ENCODE measurements at regions not wholly inside any gene's neighbourhood (a gene's known extent, or its start where the extent isn't known, plus 50 kb on each side); places are given as distances from the start of the nearest gene placed in this dataset.

DNA sequence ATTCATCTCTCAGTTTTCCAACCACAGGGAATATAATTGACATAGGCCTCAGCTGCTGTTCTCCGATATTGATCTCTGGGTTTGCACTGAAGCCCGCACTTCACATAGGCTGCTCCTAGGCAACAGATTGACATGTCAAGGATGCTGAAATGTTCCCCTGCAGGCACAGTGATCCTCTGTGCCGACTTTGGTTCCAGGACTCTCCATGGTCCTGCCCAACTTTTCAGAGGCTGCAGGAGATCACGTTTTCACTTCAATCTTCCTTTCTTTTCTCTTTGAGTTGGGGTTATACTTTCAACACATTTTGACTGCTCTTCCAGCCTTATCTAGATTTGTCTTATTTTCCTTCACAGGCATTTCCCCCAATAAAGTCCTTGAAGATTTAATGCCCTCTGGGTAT, 1361.0 kb downstream of the DSC3 start:
- intact Hi-C loops (cut with micrococcal nuclease; ENCODE audit: unreplicated experiment) (no loop called here), in situ Hi-C loops (cut with HindIII; ENCODE audit: low pct_unique_long_range_greater_than_20kb, low sequenced_read_pairs) (no loop called here)
- ChIA-PET CTCF (no interaction called here), POLR2A (no interaction called here)
- no peak overlapping the region for H3K27ac ChIP-seq (ENCODE audit: low read length)
- ATAC-seq: no peak
- H3K27me3 ChIP-seq (ENCODE audit: control insufficient read depth, insufficient read depth, low read length): no peaks in the 10 kb centered on the region
- no peak overlapping the region for H3K4me3 ChIP-seq (ENCODE audit: low read depth in 2 of 2, low read length in 2 of 2)
- H3K36me3 ChIP-seq (ENCODE audit: control insufficient read depth, insufficient read depth, low read length): no peaks in the 10 kb centered on the region
- TF ChIP-seq, protein P1, sequence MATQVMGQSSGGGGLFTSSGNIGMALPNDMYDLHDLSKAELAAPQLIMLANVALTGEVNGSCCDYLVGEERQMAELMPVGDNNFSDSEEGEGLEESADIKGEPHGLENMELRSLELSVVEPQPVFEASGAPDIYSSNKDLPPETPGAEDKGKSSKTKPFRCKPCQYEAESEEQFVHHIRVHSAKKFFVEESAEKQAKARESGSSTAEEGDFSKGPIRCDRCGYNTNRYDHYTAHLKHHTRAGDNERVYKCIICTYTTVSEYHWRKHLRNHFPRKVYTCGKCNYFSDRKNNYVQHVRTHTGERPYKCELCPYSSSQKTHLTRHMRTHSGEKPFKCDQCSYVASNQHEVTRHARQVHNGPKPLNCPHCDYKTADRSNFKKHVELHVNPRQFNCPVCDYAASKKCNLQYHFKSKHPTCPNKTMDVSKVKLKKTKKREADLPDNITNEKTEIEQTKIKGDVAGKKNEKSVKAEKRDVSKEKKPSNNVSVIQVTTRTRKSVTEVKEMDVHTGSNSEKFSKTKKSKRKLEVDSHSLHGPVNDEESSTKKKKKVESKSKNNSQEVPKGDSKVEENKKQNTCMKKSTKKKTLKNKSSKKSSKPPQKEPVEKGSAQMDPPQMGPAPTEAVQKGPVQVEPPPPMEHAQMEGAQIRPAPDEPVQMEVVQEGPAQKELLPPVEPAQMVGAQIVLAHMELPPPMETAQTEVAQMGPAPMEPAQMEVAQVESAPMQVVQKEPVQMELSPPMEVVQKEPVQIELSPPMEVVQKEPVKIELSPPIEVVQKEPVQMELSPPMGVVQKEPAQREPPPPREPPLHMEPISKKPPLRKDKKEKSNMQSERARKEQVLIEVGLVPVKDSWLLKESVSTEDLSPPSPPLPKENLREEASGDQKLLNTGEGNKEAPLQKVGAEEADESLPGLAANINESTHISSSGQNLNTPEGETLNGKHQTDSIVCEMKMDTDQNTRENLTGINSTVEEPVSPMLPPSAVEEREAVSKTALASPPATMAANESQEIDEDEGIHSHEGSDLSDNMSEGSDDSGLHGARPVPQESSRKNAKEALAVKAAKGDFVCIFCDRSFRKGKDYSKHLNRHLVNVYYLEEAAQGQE (IDR thresholded peaks at IDR 0.05; ENCODE audit: insufficient read depth in 1 of 2, low read depth in 2 of 2, low read length in 1 of 2): no peak
- TF ChIP-seq, protein P2, sequence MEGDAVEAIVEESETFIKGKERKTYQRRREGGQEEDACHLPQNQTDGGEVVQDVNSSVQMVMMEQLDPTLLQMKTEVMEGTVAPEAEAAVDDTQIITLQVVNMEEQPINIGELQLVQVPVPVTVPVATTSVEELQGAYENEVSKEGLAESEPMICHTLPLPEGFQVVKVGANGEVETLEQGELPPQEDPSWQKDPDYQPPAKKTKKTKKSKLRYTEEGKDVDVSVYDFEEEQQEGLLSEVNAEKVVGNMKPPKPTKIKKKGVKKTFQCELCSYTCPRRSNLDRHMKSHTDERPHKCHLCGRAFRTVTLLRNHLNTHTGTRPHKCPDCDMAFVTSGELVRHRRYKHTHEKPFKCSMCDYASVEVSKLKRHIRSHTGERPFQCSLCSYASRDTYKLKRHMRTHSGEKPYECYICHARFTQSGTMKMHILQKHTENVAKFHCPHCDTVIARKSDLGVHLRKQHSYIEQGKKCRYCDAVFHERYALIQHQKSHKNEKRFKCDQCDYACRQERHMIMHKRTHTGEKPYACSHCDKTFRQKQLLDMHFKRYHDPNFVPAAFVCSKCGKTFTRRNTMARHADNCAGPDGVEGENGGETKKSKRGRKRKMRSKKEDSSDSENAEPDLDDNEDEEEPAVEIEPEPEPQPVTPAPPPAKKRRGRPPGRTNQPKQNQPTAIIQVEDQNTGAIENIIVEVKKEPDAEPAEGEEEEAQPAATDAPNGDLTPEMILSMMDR (IDR thresholded peaks at IDR 0.05): no peak
- no peak for TF ChIP-seq TCF7L2 (IDR thresholded peaks at IDR 0.05; ENCODE audit: low read depth, low read length)
- no peak for TF ChIP-seq SIN3A (IDR thresholded peaks at IDR 0.05; ENCODE audit: borderline replicate concordance, insufficient read depth, low read depth, low read length)
- TF ChIP-seq POLR2AphosphoS5 (IDR thresholded peaks at IDR 0.05; ENCODE audit: low read depth, low read length): no peak
- no peaks in the 10 kb centered on the region for H3K4me1 ChIP-seq (ENCODE audit: control insufficient read depth, insufficient read depth, low read length)
- DNase-seq (ENCODE audit: low read depth, low spot score): no peak
- no TSS peak for BruUV-seq (replicated peaks)
- H3K9me3 ChIP-seq (ENCODE audit: control insufficient read depth, insufficient read depth, low read depth, low read length): no peaks in the 10 kb centered on the region

DNA sequence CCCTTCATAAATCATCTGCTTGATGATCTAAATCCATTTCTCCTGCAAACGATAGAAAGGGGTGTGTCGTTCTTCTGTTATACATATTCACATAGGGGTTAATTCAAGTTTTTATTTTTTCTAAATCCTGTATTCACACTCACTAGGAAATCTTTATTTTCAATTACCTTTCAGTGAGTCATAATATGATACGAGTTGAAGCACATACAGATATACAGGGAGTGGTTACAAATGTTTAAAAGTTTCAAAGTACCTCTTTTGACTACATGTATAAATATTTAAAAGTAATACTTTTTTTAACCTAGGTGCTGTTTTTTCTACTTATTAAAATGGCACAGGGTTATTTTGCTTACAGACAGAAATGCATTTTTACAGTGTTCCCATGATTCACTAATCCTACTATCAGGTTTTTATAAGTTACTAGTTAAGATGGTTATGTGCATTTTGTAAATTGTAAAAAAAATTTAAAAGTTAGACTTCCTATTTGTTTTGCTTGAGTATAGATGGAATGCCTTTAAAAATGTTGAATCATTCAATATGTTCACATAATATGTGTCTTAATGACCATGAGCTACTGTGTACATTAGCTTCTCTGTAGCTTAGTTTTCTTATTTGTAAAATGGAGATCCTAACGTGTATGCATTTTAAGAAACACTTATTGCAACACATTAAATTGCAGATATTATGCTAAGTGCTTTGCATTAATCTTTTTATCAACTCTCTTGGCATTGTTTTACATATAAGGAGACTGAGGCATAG, 1378.1 kb downstream of the DSC3 start:
- CTCF ChIA-PET: no interaction called here
- no peak overlapping the region for H3K4me3 ChIP-seq (ENCODE audit: low read depth in 2 of 2, low read length in 2 of 2)
- in situ Hi-C loops (cut with HindIII; ENCODE audit: low pct_unique_long_range_greater_than_20kb, low sequenced_read_pairs): no loop called here
- H3K36me3 ChIP-seq (ENCODE audit: control insufficient read depth, insufficient read depth, low read length): no peaks in the 10 kb centered on the region
- ATAC-seq (no peak), DNase-seq (ENCODE audit: low read depth, low spot score) (no peak)
- no peak overlapping the region for H3K27ac ChIP-seq (ENCODE audit: low read length)
- BruUV-seq (replicated peaks): no TSS peak
- H3K27me3 ChIP-seq (ENCODE audit: control insufficient read depth, insufficient read depth, low read length): no peaks in the 10 kb centered on the region
- no peaks in the 10 kb centered on the region for H3K9me3 ChIP-seq (ENCODE audit: control insufficient read depth, insufficient read depth, low read depth, low read length)
- no peaks in the 10 kb centered on the region for H3K4me1 ChIP-seq (ENCODE audit: control insufficient read depth, insufficient read depth, low read length)
- POLR2A ChIA-PET: no interaction called here
- TF ChIP-seq TCF7L2 (IDR thresholded peaks at IDR 0.05; ENCODE audit: low read depth, low read length) (no peak), SIN3A (IDR thresholded peaks at IDR 0.05; ENCODE audit: borderline replicate concordance, insufficient read depth, low read depth, low read length) (no peak), POLR2AphosphoS5 (IDR thresholded peaks at IDR 0.05; ENCODE audit: low read depth, low read length) (no peak)
- TF ChIP-seq, protein P2 (IDR thresholded peaks at IDR 0.05): no peak
- TF ChIP-seq, protein P1 (IDR thresholded peaks at IDR 0.05; ENCODE audit: insufficient read depth in 1 of 2, low read depth in 2 of 2, low read length in 1 of 2): no peak
- intact Hi-C loops (cut with micrococcal nuclease; ENCODE audit: unreplicated experiment): no loop called here

Data from Panc1 (cell line).